CD1c-positive myeloid dendritic cell (primary cell): ENCODE measurements at regions not wholly inside any gene's neighbourhood (a gene's known extent, or its start where the extent isn't known, plus 50 kb on each side); places are given as distances from the start of the nearest gene placed in this dataset.

Experiments
- DNase-seq: peaks from one replicate; pipeline ENCODE4 v3.0.0-alpha.2; 2016; ENCODE audit errors: extremely low spot score

DNA sequence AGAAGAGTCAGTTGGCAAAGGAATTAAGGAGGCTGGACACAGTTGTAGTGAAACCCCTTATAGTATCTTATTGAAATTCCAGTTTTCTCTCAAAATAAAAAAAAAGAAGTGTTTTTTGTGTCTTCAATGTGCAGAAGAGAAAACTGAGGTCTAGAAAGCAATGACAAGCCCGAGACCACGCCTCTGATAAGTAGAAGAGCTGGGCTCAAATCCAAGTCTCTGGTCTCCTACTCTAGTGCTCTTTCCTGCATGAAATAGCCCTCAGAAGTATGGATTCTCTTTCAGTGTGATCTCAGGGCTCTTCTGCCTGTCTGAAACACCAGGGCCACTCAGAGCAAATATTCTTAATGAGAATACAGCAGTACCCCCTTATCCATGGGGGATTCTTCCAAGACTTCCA, 200.9 kb downstream of the KIF18A start:
- DNase-seq, result no peak

DNA sequence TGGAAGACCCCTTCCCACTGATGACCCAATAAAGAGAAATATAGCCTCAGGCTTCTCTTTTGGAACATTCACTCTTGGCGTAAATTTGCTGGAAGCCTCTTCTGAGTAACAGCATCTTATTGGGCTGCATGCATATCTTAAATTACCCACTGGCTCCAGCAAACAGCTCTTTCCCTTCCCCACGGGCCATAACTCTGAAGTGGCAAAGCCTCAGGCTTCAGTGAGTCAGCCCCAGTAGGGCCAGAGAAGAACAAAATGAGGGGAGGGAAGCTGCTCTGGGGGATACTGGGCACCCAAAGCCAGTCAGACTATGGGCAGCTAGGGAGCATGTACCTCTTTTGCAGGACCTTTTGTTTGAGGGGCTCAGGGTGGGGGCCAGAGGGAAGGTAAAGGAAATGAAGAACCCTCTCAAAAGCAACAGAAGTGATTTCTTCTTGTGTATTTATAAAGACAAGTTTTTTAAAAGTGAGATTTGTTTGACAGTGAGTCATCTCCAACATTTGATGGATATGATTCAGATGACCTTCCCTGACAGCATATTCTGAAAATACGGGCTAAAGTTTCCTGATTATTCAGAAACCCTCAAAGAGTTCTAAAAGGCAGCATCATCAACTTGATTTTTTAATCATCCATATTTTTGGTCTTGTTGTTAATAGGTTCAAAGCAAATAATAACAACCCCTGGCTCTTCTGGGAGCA, 203.4 kb downstream of the KIF18A start:
- no peak for DNase-seq

DNA sequence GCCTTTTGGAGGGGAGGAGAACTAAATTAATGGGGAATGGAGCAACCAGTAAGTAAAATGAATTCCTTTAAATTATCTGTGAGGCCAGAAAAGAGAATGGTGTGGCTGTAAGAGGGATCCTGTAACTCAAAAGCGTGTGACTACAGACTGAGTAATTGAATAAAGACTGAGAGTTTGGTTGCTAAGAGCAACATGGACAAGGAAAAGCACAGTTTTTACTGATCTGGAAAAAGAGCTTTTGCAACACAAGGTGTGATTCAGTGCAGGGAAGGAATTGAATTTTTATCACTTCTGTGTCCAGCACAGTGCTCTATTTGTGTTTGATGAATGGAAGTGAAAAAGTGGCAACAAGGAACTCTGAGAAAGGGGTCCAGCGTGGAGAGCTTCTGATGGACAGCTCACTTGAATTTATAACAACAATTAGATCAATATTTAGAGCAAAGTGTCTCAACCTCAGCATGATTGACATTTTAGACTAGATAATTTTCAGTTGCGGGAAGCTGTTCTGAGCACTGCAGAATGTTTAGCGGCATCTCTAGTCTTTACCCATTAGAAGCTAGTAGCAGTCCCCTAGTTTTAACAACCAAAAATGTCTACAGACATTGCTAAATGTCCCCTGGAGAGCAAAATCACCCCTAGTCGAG, 202.8 kb upstream of the BDNF start:
- DNase-seq, result no peak

DNA sequence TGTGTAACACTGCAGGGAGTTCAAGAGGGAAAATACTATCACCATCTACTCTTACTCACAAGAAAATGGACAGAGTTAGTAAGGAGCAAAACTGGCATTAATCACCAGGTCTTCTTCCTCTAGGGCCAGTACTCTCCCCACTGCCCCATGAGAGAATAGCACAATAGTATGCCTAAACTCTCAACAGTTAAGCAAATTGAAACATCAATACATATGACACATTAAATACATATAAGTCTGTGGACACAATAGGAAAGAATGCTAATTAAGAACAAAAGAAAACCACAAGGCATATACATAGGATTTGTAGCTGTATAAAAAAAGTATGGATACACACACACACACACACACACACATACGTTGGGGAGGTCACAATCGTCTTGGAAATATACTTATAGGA, 197.9 kb upstream of the BDNF start:
- no peak for DNase-seq

DNA sequence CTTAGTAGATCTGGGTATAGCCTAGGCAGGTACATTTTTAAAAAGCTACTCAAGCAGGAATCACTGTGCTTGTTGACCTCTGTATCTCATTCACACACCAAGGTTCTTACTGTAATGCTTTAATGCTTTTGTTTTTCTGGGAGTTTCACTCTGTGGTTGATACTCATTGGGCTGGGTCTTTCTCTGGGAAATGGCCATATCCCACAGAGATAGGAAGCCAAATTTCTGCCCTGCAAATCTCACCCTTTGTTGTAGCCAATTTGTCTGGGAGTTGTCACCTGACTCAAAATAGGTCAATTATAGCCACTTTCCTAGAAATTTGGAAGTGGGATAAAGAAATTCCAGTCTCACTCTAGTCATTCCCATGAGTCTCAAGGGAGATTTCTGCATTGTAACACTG, 195.8 kb upstream of the BDNF start:
- DNase-seq, result no peak

DNA sequence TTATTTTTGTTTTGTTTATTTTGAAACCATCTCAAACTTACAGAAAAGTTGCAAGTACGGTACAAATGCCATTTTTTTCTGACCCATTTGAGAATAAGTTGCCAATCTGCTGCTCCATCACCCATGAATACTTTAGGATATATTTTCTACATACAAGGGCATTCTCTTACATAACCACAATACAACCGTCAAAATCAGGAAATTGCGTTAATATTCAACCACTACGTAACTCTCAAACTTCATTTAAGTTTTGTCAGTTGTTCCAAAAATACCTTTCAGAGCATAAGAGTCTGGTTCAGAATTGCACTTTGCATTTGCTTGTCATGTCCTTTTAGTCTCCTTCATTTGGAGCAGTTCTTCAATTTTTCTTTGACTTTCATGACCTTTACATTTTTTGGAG, 194.3 kb upstream of the BDNF start:
- no peak for DNase-seq

DNA sequence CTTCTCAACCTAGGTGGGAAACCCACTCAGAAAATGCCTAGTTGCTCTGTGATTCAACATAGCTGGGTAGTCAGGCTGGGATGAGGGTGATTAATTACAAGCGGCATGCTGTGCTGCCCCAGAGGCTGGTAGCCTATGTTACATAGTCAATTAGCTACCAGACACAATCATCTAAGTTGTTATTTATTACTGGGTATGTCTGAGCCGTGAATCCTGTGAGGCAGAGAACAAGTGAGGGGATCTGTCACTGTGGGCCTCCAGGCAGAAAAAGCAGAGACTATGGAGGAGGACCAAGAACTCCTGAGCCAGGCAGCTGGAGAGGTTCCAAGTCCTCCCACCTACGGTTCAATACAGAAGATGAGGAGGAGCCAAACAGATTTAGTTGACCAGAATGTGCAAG, 186.6 kb upstream of the BDNF start:
- no peak for DNase-seq

DNA sequence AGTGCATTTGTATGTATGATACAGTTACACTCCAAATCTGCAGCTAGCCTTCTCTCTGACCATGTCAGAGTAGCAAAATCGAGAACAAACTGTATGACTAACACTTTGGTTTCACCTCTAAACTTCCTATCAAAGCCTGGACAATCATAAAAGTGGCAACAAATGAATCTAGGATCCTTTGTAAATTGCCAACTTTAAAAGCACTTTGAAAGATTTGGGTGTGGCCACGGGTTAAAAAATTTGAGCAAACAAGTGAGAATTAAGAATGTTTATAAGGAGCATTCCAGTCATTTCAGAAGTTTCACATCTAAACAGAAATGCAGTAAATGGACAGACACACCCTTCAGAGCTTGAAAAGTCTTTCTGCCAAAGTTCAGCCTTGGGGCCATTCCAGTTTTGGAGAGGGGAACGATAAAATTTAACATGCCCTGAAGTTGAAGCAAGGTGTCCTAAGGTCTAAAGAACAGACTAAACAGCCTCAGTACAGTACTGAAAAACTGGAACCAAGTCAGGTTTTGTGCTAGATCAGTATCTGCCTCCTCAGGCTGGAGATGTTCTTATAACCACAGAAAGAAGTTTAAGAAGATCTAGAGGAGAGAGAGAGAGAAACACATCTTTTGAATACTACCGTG, 181.9 kb upstream of the BDNF start:
- no peak for DNase-seq

DNA sequence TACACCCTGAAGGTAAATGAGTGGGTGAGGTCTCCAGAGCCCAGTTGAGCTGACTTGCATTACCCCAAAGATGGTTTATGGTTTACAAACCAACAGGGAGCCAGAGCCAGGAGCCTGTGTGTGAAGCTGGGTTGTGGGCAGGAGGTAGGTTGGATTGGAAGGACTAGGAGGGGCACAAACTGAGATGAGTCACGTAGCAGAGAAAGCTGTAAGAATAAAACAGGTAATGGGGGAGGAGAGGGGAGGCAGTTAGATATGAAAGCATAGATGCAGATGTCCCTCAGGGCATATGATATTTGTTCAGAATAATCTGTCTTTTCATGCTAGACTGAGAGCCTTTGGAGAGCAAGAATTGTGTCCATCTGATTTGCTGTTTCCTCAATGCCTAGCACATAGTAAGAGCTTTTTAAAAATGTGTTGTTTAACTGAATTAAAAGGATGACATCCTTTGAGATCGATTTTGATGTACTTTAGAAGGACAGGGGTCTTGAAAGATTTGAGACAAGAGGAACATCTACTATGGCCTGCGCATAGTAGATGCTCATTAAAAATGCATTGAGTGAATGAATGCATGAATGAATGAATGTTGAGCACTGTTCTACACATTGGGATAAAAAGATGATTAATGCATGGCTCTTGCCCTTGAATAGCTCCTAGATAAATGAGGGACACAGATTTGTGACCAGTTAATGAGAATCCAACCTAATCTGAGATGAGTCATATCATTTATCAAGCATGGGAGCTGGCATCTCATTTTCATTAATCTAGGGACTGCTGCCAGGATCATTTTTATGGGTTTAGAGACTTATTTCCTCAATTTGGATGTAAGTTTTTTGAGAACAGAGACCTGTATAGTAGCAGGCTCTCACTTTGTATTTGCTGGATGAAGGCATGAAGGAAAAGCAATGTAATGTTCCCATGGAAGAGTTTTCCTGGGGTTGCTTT, 175.8 kb upstream of the BDNF start:
- DNase-seq, result no peak

DNA sequence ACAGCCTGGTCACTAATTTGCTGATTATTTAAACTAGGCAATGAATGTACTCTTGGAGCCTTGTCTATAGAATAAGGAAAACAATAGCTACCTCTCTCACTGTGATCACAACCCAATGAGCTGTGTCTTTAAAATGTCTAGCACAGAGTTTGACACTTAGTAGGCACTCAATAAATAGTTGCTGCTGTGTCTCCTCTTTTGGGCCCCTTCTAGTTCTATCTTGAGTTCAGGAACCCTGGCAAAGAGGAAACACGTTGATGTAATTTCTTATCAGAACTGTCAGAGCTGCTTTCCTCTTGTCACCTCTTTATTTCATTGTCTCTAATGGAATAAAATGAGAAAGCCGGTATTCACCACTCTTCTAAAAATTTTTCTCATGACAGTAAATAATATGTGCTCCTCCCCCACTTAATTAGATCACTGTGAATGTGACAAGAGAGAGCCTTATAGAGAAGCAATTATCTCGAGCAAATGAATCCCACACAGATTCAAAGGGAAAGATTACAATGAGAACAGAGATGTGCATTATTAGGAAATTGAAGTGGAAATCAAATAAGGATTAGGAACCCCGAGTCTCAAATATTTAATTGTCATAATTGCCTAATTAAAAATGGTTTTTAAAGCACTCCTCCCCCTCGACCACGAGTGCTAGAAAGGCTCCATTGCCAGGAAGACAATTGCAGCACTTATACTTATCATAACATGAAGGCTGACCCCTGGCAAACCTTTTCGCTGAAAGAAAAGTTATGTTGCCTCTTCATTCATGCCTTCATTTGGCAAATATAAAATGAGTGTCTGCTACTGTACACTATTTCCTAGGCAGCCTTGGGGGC, 175.0 kb upstream of the BDNF start:
- DNase-seq, result no peak

DNA sequence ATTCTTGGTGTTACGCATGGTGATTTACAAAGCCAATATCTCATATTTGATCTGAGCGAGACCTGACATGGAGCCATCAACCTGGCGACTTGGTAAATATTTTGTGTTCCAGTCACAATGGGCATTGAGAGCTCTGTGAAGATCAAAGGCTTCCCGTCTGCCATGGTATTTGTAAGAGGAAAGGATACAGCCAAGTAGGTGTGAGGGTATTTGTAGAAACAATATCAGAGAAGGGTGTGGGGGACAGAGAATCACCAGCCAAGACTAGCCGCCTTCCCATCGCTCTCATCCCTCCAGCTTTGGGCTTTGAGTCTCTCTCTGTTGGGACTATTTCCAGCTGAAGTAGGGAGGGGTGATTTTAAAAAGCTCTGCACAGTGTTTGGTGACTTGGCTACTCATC, 173.4 kb upstream of the BDNF start:
- no peak for DNase-seq

DNA sequence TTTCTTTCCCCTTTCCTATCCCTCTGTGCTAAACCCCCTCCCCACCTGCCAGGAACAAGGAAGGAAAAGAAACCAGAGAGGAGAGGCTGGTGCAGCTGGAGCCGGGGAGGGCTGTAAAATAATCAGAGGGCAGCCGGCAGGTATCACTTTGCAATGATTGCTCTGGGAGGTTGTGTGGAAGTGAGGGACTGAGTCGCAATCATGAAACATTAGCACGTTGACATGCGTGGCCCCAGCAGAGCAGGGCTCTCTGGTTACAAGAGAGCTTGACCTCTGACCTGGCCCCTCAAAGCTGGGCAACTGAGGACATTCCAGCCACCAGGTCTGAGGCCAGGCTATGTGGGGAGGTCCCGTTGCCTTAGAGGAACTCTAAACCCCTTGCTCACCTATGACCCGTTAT, 170.8 kb upstream of the BDNF start:
- no peak for DNase-seq

DNA sequence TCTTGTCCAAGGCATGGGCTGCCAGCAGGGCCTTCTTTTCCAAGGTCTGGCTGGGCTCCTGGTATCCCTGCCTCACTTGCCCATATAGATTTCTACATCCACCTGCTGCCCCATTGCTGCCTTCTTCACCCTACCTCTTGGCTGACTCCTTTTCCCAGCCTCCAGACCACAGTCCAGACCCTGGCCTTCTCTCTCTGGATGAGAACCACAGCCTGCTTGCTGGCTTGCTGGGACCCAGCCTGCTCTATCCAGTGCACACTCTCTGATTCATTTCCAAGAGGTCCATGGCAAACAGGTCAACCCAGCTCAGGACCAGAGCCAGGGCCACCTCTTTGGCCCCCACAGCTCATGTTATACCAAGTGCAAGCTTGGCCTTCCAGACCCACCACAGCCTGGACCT, 169.4 kb upstream of the BDNF start:
- no peak for DNase-seq

DNA sequence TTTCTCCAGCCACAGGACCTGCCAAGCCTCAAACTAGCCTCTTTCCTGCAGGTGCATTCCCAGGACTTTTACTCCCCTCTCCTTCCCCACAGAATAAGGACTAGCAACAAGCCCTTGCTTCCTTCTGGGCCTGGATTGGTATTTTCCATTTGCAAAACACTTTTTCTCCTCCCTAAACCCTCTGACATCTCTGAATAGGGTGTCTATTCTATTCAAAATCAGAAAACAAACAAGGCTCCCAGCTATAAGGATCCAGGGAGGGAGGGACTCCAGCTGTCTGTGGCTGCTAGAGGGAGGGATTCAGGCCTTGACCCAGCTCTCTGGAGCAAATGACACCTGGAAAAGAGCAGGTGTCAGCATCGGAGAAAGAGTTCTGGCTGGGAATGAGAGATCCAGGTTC, 168.5 kb upstream of the BDNF start:
- no peak for DNase-seq

DNA sequence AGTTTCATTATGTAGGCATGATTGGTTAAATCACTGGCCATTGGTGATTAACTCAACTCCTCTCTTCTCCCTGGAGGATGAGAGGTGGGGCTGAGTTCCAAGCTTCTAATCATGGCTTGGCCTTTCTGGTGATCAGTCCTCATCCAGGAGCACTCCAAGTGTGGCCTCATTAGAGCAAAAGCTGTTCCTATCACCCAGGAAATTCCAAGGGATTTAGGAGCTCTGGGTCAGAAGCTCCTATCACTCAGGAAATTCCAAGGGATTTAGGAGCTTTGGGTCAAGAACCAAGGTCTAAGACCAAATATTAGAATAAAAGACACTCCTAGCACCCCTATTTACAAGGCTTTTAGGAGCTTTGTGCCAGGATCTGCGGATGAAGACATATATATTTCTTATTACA, 168.0 kb upstream of the BDNF start:
- no peak for DNase-seq

DNA sequence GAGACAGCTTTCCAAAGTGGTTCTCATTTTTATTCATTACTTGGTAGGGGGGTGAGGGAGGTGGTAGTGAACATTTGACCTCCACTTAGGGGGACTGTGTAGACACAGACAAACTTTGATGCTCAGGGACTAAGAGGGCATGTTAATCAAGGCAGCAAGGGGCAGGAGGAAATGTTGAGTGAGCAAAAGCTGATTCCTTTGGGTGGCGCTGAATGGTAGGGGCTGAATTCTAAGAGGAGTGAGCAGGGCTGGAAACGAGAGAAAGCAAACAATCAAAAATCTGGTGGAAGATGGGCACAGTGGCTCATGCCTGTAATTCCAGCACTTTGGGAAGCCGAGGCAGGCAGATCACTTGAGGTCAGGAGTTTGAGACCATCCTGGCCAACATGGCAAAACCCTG, 164.8 kb upstream of the BDNF start:
- DNase-seq, result no peak

DNA sequence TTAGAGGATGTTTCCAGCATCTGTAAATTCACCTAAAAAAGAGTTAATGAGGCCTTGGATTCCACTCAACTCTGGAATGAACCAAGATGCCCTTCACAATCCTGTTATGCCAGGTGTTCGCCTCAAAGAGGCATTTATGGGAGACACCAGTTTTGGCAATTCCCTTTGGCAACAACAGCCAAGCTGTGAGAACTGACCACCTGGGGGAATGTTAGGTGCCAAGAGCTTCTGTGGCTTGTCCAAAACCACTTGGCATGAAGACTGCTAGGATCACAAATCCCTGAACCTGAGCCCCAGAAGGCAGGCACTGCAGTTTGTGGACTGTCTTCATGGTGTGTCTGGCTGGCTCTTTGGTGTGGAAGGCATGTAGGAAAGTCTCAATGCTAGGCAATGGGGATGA, 164.4 kb upstream of the BDNF start:
- DNase-seq, result no peak

DNA sequence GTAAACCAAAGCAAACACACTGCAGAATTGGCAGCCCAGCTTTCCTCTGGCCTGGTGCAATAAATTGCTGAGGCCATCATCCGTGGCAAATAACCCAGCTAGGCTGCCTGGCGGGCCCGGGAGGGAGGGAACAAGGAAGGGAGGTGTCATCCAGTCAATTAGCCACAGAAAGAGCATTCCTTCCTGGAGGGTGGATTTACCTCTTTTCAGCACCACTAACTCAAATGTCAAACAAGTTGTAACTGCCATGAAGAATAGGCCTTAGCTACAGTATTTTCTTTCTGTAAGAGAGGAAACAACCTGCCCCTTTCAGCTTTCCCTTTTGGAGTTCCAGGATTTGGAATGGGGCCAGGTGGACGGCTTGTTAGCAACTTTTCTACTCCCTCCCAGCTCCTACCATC, 163.8 kb upstream of the BDNF start:
- no peak for DNase-seq

DNA sequence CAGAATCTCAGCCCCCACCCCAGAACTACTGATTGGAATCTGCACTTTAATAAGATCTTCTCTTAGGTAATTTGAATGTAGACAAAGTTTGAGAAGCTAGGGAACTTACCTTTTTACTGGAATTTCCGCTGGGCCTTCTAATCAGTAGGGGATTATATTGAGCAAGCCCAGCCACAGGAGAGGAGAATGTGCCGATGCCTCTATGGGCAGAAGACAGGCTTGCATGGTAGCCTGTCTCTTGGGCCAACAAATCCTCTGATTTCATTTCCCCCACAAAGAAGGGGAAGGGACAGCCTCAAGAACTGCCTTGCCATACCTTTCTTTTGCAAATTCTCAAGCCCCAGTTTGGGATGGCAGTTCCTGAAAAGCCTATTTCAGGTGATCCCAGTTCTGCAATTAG, 163.4 kb upstream of the BDNF start:
- no peak for DNase-seq

DNA sequence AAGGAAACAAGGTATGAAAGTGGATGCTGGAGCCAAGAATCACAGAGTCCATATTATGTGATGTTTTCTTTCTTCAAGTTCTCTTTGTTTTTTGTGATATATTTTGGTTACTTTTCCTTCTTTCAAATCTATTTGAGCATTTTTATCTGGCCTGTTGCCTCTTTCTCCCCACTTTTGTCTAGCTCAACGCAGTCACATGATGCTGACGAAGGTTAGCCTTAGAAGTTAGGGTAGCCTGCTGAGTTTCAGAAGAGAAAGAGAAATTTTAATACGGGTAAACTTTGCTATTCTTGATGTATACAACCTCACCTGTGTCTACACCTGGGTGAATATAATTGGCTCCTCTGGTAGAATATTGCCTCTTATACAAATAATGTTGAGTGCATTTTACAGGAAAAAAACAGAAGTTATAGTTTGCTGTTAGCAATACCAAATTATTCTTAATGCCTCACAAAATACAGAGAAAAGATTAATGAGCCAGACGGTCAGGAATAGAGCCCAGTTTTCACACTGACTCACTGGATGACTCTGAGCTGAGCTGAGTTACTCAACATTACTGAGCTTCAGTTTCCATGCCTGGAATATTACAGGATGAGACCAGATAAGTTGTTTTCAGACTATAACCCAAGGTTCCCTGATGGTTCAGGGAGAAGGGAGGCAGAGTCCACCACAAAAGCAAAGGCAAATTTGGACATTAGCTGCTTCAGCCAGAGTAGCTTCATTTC, 161.6 kb upstream of the BDNF start:
- no peak for DNase-seq

DNA sequence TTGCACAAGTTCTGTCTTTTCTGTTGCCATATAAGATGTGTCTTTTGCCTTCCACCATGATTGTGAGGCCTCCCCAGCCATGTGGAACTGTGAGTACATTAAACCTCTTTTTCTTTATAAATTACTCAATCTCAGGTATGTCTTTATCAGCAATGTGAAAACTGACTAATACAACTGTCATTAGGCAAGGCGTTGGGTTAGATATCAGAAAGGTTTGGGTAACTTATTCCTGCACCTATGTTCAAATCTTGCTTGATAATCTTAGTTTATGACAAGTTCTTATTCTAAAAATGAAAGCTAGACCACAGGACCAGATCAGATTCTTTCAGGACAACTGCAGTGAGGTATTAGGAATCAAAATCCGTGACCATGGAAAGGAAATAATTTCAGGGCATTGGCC, 160.6 kb upstream of the BDNF start:
- DNase-seq, result no peak
